SHP77 (cell line): ENCODE measurements at regions not wholly inside any gene's neighbourhood (a gene's known extent, or its start where the extent isn't known, plus 50 kb on each side); places are given as distances from the start of the nearest gene placed in this dataset.

Experiments
- DNase-seq, 2 experiments: peaks; one replicate each; lab custom pipeline; 2025; lab: John Stamatoyannopoulos, UW

GRCh38 chr11:64457416-64458010 is 98.2 kb upstream of the SLC22A11 start:
- DNase-seq: no peak

DNA sequence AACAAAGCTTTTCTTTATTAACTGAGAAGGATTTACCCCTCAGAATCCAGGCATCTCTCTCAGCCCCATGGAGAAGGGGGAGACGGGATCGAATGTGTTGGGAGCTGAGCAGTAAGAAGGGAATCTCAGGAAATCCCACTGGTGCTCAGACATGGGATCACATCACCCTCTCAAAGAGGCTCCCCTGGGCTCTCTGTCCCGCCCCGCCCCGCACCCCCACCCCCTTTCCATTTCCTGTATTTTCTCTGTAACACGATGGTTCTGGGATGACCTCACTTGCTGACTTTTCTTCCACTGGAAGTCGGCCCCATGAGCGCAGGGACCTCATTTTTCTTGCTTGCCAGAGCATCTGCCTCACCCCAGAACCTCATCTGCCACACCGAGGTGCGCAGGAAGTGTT is 96.7 kb upstream of the SLC22A11 start:
- no peak for DNase-seq

DNA sequence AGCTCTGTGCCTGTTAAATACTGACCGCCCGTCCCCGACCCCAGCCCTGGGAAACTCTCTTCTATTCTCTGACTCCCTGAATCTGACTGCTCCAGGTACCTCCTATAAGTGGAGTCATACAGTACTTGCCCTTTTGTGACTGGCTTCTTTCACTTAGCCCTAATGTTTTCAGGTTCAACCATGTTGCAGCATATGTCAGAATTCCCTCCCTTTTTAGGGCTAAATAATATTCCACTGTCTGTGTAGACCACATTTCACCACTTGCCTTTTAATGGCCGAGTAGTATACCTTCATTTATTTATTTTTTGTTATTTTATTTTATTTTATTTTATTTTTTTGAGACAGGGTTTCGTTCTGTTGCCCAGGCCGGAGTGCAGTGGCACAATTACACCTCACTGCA is 96.1 kb upstream of the SLC22A11 start:
- DNase-seq: no peak

GRCh38 chr11:64461081-64461480 is 94.7 kb upstream of the SLC22A11 start:
- DNase-seq: no peak

- DNase-seq: no peak
Observed at GRCh38 chr11:64466115-64466718, 89.5 kb upstream of the SLC22A11 start.

GRCh38 chr11:64469288-64469687 is 86.5 kb upstream of the SLC22A11 start:
- no peak for DNase-seq

- DNase-seq: no peak
Observed at GRCh38 chr11:64472593-64473455, 82.9 kb upstream of the SLC22A11 start.

- no peak for DNase-seq
Observed at GRCh38 chr11:64474680-64475079, 81.1 kb upstream of the SLC22A11 start.

DNA sequence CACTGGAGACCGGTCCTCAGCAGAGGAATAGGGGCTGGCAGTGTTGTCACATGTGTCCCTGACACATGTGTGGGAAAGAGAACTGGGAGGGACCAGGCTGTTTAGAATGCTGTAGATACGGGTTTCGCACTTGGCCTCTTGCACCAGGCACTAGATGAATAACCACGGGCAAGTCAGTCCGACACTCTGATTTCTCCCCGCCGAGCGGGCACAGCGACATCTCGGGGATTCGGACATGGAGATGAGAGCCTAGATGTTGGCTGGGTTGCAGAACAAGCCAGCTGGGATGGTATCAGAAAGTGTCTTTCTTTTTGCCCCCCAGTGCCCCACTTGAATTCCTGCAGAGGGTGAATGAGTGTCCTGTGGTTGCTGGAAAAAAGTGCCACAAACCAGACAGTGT is 80.6 kb upstream of the SLC22A11 start:
- DNase-seq: no peak

DNA sequence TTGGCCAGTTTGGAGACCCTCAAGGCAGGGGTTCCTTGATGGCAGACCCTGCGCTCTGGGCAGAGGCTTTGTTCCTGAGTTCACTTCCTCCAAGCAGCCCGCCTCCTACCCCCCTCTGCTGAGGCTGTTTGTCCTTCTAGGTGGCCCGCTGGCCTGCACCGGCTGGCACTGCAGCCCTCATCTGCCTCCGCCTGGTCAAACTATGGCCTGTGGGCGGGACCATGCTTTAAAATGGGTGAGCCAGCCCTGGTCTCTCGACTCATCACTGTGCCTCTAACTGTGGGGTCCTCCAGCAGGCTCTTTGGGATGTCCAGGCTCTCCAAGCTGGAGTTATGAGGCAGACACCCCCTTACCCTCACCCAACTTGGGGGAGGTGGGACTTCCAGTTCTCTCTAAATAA is 78.9 kb upstream of the SLC22A11 start:
- DNase-seq: no peak

DNA sequence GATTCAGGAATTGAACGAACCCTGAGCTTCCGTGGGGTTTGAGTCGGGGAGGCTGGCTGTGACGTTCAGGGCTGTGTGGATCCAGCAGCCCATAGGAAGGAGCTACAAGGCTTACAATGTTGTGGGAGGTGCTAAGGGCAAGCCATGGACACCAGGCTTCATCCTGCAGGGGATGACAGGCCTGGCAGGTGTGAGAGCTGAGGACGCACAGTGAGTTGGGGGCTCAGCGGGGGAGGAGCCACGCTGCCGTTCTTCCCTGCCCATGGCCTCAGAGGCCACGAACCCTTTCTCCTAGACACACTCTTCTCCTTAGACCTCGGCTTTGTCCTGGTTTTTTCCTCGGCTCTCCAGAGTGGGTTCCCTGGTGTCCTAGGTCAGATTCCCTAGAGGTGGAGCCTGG is 78.1 kb upstream of the SLC22A11 start:
- DNase-seq: no peak

- DNase-seq: no peak
Observed at GRCh38 chr11:64482588-64482987, 73.2 kb upstream of the SLC22A11 start.

DNA sequence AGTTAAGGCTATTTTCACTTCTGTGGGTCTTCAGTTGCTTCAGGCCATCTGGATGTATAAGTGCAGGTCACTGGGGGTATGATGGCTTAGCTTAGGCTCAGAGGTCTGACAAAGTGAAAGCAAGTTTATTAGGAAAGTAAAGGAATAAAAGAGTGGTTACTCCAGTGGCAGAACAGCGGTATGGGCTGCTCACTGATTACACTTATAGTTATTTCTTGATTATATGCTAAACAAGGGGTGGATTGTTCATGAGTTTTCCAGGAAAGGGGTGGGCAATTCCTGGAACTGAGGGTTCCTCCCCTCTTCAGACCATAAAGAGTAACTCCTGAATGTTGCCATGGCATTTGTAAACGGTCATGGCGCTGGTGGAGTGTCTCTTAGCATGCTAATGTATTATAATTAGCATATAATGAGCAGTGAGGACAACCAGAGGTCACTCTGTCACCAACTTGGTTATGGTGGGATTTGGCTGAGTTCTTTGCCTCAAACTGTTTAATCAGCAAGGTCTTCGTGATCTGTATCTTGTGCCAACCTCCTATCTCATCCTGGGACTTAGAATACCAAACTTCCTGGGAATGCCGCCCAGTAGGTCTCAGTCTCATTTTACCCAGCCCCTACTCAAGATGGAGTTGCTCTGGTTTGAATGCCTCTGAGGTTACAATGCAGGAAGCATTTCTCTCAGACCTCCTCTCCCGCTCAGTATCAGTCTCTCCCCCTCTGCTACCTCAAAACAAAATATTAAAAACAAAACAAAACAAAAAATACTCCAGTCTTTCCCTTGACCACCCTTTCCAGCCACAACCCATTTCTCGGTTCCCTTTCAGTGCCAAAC is 71.3 kb upstream of the SLC22A11 start:
- DNase-seq: no peak

- DNase-seq: no peak
Observed at GRCh38 chr11:64485074-64485473, 70.7 kb upstream of the SLC22A11 start.

- no peak for DNase-seq
Observed at GRCh38 chr11:64489831-64490441, 65.8 kb upstream of the SLC22A11 start.

DNA sequence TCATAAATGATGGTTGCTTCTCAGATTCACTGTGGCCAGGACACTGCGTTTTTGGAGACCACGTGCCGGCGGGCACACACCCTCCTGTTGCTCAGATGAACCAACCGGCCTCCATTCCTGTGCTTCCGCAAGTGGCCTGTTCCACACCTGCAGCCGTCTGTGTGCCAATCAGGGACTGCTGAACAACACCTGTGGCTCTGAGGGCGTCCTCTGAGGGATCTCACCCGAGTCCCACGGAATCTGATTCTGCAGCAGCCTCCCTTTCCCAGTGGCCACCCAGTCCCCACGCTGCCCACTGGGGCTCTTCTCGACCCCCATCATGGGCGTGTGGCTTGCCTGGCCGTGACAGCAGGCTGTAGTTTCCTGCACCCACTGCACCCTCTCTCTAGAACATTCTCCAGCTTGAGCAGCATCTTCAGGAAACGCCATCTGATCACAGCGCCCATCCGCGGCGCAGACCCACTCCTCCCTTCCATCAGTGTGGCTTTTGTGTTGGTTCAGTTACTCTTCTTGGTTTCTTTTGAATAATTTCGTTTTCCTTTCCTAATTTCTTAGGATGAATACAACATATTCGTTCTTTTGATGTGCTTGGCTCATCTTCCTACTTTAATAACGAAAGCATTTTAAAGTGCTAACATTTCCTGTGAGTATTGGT is 65.1 kb upstream of the SLC22A11 start:
- DNase-seq: no peak

DNA sequence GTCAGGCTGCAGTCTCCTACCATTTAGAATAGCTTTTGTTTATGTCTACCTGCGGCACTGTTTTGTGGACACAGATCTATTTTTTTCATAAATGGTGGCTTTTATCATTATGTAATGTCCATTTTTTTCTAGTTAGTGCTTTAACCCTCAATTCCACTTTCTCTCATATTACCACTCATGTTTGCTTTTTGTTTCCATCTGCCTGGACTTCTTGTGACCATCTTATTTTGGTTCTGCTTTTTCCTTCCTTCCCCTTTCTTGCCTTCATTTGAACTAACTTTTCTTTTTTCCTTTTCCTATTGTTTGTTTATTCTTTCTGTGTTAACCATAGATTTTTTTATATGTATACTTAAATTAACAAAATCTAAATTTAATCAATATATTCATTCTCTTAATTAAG is 63.2 kb upstream of the SLC22A11 start:
- DNase-seq: no peak

DNA sequence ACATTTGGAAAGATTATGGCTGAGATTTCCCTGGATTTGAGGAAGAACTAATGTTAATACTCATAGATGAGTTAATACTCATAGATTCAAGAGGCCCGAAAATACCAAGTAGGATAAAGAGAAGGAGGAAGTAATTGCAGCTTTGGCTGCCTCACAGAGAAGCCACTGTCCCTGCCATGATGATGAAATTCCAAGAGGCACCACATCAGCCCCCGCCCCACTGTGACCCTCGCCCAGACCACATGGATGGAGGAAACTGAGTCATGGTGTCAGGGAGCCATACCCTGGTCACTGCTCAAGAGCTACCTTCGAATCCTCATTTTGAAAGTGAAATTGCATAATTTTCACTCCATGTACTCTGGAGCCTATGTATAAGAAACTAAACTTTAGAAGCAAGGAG is 57.6 kb upstream of the SLC22A11 start:
- no peak for DNase-seq

DNA sequence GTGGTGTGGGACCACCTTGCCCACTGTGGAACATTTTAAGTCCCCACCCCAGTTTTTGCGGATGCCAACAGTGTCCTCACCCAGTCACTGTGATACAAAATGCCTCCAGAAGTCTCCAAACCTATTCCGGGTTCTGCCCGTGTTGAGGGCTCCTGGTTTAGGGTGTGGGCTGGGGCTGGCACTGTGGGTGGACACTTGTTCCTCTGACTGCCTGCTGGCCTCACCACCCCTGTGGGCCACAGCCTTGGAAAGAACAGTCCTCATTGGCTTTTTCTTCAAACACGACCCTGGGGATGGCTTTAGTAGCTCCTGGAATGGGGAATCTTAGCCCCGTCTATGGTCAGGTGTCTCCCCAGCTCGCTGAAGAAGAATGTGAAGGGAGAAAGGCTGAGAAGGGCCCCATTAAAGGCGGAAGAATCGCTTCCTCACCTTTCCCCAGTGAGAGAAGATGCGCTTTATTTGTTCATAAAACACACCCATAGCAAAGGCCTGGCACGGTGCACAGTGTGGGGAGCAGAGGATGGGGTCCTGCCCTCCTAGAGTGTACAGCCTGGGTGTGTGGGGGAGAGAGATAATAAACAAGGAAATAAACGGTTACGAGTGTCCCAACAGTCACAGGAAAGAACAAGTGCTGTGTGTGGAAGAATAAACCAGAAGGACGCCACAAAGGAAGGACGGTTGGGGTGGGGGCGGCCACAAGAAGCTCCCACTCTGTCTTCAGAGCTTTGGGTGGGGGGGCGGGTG is 56.3 kb upstream of the SLC22A11 start:
- no peak for DNase-seq

GRCh38 chr11:64500176-64501013 is 55.3 kb upstream of the SLC22A11 start:
- DNase-seq: no peak
